ENCODE measurements at regions not wholly inside any gene's neighbourhood (a gene's known extent, or its start where the extent isn't known, plus 50 kb on each side); places are given as distances from the start of the nearest gene placed in this dataset.

DNA sequence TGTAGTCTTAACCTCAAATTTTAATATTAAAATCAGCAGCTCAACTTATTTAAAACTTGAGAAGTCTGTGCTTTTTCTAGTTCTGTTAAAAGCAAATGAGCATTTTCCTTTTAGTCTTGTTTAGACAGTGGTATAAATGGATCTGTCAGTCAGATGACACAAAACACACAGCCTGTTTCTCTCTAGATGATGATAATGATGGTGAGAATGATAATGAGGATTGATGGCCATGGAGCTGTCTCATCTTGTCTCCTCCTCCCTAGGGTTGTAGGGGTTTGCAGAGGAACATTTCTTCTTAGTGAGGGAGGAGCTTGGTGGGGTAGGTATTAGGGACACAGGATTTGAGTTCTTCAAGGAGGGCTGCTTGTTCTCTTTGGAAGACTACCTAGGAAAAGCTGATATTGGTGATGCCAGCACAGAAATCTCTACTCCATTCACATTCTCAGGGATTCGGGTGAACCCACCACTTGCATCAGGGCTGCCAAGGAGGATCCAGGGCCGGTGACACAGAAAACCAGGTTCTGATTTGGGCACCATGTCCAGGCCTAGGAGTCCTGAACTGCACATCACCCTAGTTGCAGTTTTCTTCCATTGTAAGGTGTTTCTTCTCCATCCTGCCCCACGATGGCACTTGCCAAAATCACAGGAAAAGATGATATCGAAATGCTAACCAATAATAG is 147.6 kb downstream of the RHOU start:
- DNase-seq = no peak
- TF ChIP-seq, protein P1, sequence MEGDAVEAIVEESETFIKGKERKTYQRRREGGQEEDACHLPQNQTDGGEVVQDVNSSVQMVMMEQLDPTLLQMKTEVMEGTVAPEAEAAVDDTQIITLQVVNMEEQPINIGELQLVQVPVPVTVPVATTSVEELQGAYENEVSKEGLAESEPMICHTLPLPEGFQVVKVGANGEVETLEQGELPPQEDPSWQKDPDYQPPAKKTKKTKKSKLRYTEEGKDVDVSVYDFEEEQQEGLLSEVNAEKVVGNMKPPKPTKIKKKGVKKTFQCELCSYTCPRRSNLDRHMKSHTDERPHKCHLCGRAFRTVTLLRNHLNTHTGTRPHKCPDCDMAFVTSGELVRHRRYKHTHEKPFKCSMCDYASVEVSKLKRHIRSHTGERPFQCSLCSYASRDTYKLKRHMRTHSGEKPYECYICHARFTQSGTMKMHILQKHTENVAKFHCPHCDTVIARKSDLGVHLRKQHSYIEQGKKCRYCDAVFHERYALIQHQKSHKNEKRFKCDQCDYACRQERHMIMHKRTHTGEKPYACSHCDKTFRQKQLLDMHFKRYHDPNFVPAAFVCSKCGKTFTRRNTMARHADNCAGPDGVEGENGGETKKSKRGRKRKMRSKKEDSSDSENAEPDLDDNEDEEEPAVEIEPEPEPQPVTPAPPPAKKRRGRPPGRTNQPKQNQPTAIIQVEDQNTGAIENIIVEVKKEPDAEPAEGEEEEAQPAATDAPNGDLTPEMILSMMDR (IDR thresholded peaks at IDR 0.05; ENCODE audit: low read depth, low read length) = no peak
- Histone ChIP-seq H3K27me3 (ENCODE audit: insufficient read depth, low read depth, severe bottlenecking) (no peaks in the 10 kb centered on the region), H3K36me3 (no peaks in the 10 kb centered on the region), H3K9me3 (ENCODE audit: severe bottlenecking) (no peaks in the 10 kb centered on the region), H3K27ac (no peak overlapping the region), H3K4me3 (ENCODE audit: low read depth, low read length) (no peak overlapping the region)

DNA sequence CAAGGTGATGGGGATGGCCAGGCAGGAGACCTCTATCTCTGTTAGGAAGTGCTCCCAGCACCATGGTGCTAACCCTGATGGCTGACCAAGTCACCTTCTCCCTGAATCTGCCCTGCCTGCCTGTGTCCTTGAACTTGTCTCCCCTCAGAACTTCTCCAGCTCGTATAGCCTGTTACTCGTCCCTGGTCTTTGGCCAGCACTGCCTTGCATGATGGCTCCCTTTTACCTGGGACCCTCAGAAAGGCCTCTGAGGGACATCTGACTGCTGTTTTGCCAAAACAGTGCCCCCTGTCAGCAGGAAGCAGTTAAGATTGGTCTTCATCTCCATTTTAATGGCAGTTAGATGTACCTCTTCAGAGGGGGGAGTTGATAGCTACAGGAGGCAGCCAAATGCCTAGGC is 148.3 kb downstream of the RHOU start:
- H3K36me3 ChIP-seq = no peaks in the 10 kb centered on the region

DNA sequence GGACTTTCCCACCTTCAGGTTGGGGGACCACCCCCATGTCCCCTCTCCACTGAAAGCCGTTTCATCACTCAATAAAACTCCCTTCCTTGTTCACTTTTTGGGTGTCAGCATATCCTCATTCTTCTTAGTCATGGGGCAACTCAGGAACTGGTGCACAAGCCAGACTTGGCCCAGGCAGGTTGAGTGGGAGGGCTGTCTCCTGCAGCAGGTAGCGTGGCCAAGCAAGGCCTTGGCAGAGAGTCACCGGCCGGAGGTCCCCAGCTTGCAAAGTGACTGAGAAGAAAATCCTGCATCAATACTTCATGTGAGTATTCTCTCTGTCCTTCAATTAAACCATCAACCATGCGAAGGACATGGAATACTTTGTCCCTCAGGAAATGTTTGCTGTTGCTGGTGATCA is 148.9 kb downstream of the RHOU start:
- H3K27ac ChIP-seq = no peak overlapping the region
- H3K27me3 ChIP-seq (ENCODE audit: insufficient read depth, low read depth, severe bottlenecking) = no peaks in the 10 kb centered on the region
- TF ChIP-seq, protein P1 (IDR thresholded peaks at IDR 0.05; ENCODE audit: low read depth, low read length) = no peak
- DNase-seq = no peak
- no peaks in the 10 kb centered on the region for H3K9me3 ChIP-seq (ENCODE audit: severe bottlenecking)
- H3K36me3 ChIP-seq = no peaks in the 10 kb centered on the region
- H3K4me3 ChIP-seq (ENCODE audit: low read depth, low read length) = no peak overlapping the region

More for the DNA sequence above, 148.3 kb downstream of the RHOU start:
- H3K27me3 ChIP-seq (ENCODE audit: insufficient read depth, low read depth, severe bottlenecking) = no peaks in the 10 kb centered on the region
- TF ChIP-seq, protein P1 (IDR thresholded peaks at IDR 0.05; ENCODE audit: low read depth, low read length) = no peak
- DNase-seq = no peak
- H3K4me3 ChIP-seq (ENCODE audit: low read depth, low read length) = no peak overlapping the region
- H3K27ac ChIP-seq = no peak overlapping the region
- H3K9me3 ChIP-seq (ENCODE audit: severe bottlenecking) = no peaks in the 10 kb centered on the region

DNA sequence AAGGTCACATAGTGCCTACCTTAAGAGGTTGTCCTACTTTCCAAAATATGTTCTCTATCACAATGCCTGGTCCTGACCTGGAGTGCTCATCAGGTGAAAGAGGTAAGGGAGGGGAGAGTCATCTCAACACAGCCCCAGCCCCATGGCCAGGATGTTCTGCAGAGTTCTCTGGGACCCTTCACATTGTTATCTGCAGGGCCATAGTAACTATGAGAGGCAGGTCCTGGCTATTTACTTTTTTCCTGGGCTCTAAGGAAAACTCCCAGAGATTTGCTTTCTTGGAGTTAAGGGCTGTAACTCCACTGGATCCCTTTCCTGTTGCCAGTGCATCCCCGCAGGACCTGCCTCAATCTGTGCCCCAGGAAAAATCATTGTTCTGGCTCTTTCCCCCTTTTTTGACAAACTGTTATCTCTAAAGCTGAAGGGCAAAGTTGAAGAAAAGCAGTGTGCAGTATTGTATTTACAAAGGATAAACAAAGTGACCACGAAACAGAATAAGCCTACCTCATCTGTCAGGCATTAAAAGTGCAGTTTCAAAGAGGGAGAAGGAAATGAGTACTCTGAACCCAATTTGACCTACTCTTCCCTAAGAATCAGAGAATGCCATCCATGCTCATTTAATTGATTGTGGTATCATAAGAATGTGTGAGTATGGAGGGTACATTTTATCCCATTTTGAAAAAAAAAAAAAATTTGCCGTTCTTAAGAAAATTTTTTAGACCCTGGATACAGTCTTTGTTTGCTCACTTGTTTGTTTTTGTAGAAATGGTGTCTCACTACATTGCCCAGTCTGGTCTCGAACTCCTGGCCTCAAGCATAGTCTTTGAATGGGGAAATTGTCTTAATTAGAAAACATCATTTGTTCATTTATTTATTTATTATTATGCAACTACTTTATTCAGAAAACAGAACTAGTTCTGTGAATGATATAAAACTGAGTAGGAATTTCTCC is 149.6 kb downstream of the RHOU start:
- Histone ChIP-seq H3K27ac (no peak overlapping the region), H3K4me3 (ENCODE audit: low read depth, low read length) (no peak overlapping the region), H3K9me3 (ENCODE audit: severe bottlenecking) (no peaks in the 10 kb centered on the region), H3K27me3 (ENCODE audit: insufficient read depth, low read depth, severe bottlenecking) (no peaks in the 10 kb centered on the region), H3K36me3 (no peaks in the 10 kb centered on the region)
- DNase-seq = no peak
- TF ChIP-seq, protein P1 (IDR thresholded peaks at IDR 0.05; ENCODE audit: low read depth, low read length) = no peak

DNA sequence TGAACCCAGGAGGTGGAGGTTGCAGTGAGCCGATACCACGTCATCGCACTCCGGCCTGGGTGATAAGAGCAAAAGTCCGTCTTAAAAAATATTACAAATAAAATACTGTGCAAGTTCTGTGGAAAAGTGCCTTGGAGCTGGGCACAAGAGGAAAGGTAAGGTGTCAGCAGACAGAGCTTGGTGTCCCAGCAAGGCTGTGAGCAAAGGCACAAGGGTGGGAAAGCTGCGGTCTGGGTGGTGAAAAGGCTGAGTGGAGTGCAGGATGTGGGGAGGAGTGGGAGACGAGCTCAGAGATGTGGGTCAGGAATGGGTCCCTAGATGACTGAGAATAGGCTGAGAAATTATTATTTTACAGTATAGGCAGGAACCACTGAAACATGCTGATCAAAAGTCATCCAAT is 150.6 kb downstream of the RHOU start:
- no peak for DNase-seq
- no peaks in the 10 kb centered on the region for H3K36me3 ChIP-seq
- TF ChIP-seq, protein P1 (IDR thresholded peaks at IDR 0.05; ENCODE audit: low read depth, low read length) = no peak
- no peaks in the 10 kb centered on the region for H3K9me3 ChIP-seq (ENCODE audit: severe bottlenecking)
- no peak overlapping the region for H3K4me3 ChIP-seq (ENCODE audit: low read depth, low read length)
- no peaks in the 10 kb centered on the region for H3K27me3 ChIP-seq (ENCODE audit: insufficient read depth, low read depth, severe bottlenecking)
- H3K27ac ChIP-seq = no peak overlapping the region
